Stimulated activated CD4-positive, alpha-beta T cell treated with anti-CD3 and anti-CD28 coated beads, Interleukin-1b, Interleukin-23, amount 100 ng/mL, for 4 hours (primary cell): ENCODE measurements at regions not wholly inside any gene's neighbourhood (a gene's known extent, or its start where the extent isn't known, plus 50 kb on each side); places are given as distances from the start of the nearest gene placed in this dataset.

Source experiments
- DNase-seq, 2 donors: peaks; one replicate each; pipeline ENCODE4 v3.0.0-alpha.2; 2020; ENCODE audit warnings: low read depth in 2 of 2

- DNase-seq, result peak in 1 of 2 donors; percentile 1
Observed at GRCh38 chr11:88231894-88232482, 56.7 kb upstream of the RAB38 start.

GRCh38 chr11:88229303-88229702, 54.1 kb upstream of the RAB38 start:
- DNase-seq, result no peak
